ENCODE measurements at regions not wholly inside any gene's neighbourhood (a gene's known extent, or its start where the extent isn't known, plus 50 kb on each side); places are given as distances from the start of the nearest gene placed in this dataset.

- TF ChIP-seq EZH2phosphoT487 (IDR thresholded peaks at IDR 0.05; ENCODE audit: borderline replicate concordance) (no peak), SIN3A (IDR thresholded peaks at IDR 0.05; ENCODE audit: low read depth) (no peak), ELF1 (IDR thresholded peaks at IDR 0.05; ENCODE audit: borderline replicate concordance, low read depth) (no peak), SP1 (IDR thresholded peaks at IDR 0.05; ENCODE audit: low read depth) (no peak), CEBPB (IDR thresholded peaks at IDR 0.05; ENCODE audit: low read depth) (no peak), FOSL1 (IDR thresholded peaks at IDR 0.05; ENCODE audit: low read depth) (no peak), JUND (IDR thresholded peaks at IDR 0.05) (no peak), ZNF274 (IDR thresholded peaks at IDR 0.05; ENCODE audit: low read depth, low read length) (no peak), TCF7L2 (IDR thresholded peaks at IDR 0.05; ENCODE audit: borderline replicate concordance, extremely low read depth, insufficient read depth, insufficient read length) (no peak), SRF (IDR thresholded peaks at IDR 0.05; ENCODE audit: low read depth) (no peak), ATF3 (IDR thresholded peaks at IDR 0.05) (no peak), ZFX (IDR thresholded peaks at IDR 0.05) (no peak)
These were observed 190.5 kb downstream of the ESRRB start (continued) for GRCh38 chr14:76566439-76566838.

GRCh38 chr14:76574416-76575095 is 186.7 kb upstream of the VASH1 start:
- no peak overlapping the region for H3K4me2 ChIP-seq (ENCODE audit: low read length)
- TF ChIP-seq SP1 (IDR thresholded peaks at IDR 0.05; ENCODE audit: low read depth), result no peak
- TF ChIP-seq RAD21 (IDR thresholded peaks at IDR 0.05; ENCODE audit: low read depth), result no peak
- no peak for TF ChIP-seq ELF1 (IDR thresholded peaks at IDR 0.05; ENCODE audit: borderline replicate concordance, low read depth)
- TF ChIP-seq EZH2phosphoT487 (IDR thresholded peaks at IDR 0.05; ENCODE audit: borderline replicate concordance), result no peak
- no peak for TF ChIP-seq MAX (IDR thresholded peaks at IDR 0.05)
- TF ChIP-seq TCF7L2 (IDR thresholded peaks at IDR 0.05; ENCODE audit: borderline replicate concordance, extremely low read depth, insufficient read depth, insufficient read length), result no peak
- no peak for TF ChIP-seq YY1 (IDR thresholded peaks at IDR 0.05; ENCODE audit: extremely low read depth, insufficient replicate concordance, low read depth, low read length)
- TF ChIP-seq ZFX (IDR thresholded peaks at IDR 0.05), result no peak
- TF ChIP-seq ZBTB33 (IDR thresholded peaks at IDR 0.05; ENCODE audit: extremely low read depth, insufficient replicate concordance, low read length), result no peak
- TF ChIP-seq EGR1 (IDR thresholded peaks at IDR 0.05; ENCODE audit: low read depth), result no peak
- no peak for TF ChIP-seq POLR2A (IDR thresholded peaks at IDR 0.05; ENCODE audit: borderline replicate concordance, extremely low read depth, insufficient read depth, insufficient read length)
- no peak for TF ChIP-seq EZH2 (IDR thresholded peaks at IDR 0.05)
- TF ChIP-seq POLR2AphosphoS5 (IDR thresholded peaks at IDR 0.05; ENCODE audit: low read depth, low read length), result no peak
- no peak for TF ChIP-seq ATF3 (IDR thresholded peaks at IDR 0.05)
- no peak for TF ChIP-seq ZNF274 (IDR thresholded peaks at IDR 0.05; ENCODE audit: low read depth, low read length)
- TF ChIP-seq JUND (IDR thresholded peaks at IDR 0.05), result no peak
- TF ChIP-seq SRF (IDR thresholded peaks at IDR 0.05; ENCODE audit: low read depth), result no peak
- TF ChIP-seq CEBPB (IDR thresholded peaks at IDR 0.05; ENCODE audit: low read depth), result no peak
- no peak for TF ChIP-seq FOSL1 (IDR thresholded peaks at IDR 0.05; ENCODE audit: low read depth)
- H3K9me2 ChIP-seq (ENCODE audit: insufficient read depth), result no peaks in the 10 kb centered on the region
- H3K36me3 ChIP-seq (ENCODE audit: control insufficient read depth in 1 of 2, insufficient read depth in 2 of 2, low read length in 2 of 2), result no peaks in the 10 kb centered on the region
- no peaks in the 10 kb centered on the region for H3K9me3 ChIP-seq (ENCODE audit: control insufficient read depth in 1 of 2, insufficient read depth in 1 of 2, low read depth in 1 of 2, low read length in 2 of 2)
- no peaks in the 10 kb centered on the region for H3K27me3 ChIP-seq (ENCODE audit: insufficient read depth, low read length)
- no peak for ATAC-seq
- H3K4me1 ChIP-seq (ENCODE audit: control insufficient read depth in 1 of 2, insufficient read depth in 2 of 2, low read length in 2 of 2), result peaks cover 0 to 5% of the 10 kb centered on the region in 2 experiments; a peak in 1 of 4 replicates
- RAD21 ChIA-PET (ENCODE audit: low non-redundant PET in 1 of 2, low total read pairs in 2 of 2, uncharacterized antibody in 2 of 2, unreplicated experiment in 2 of 2), result no interaction called here
- CTCF ChIA-PET, result no interaction called here
- no peaks in the 10 kb centered on the region for H3K79me2 ChIP-seq (ENCODE audit: insufficient read depth, low read length)
- H3K9ac ChIP-seq (ENCODE audit: low read length), result no peak overlapping the region
- H3K4me3 ChIP-seq (replicated peaks in 1 of 2; ENCODE audit: low read depth in 1 of 2, low read length in 2 of 2), result no peak overlapping the region
- H3K27ac ChIP-seq (ENCODE audit: low read depth, low read length), result no peak overlapping the region
- H4K20me1 ChIP-seq (ENCODE audit: insufficient read depth), result no peaks in the 10 kb centered on the region
- POLR2A ChIA-PET, result no interaction called here
- no TSS peak for BruUV-seq (replicated peaks)
- no peak overlapping the region for H2AFZ ChIP-seq (ENCODE audit: low read depth, low read length, poor library complexity, severe bottlenecking)
- DNase-seq (ENCODE audit: low read depth, low spot score), result no peak
- intact Hi-C loops (cut with micrococcal nuclease), result no loop called here
